DMS153 treated with DMSO at 0.1 percent for 48 hours (cell line): ENCODE measurements at regions not wholly inside any gene's neighbourhood (a gene's known extent, or its start where the extent isn't known, plus 50 kb on each side); places are given as distances from the start of the nearest gene placed in this dataset.
A peak's percentile ranks its signal among the peaks of the same experiment; 100 is the strongest.

ENCODE experiments used
- DNase-seq: peaks from one replicate; lab custom pipeline; 2025; ENCODE audit not compliant: unreplicated experiment; lab: John Stamatoyannopoulos, UW

GRCh38 chr20:40494248-40494647 lies 194.8 kb downstream of the MAFB start:
- DNase-seq = no peak

GRCh38 chr20:40493549-40493948 lies 195.5 kb downstream of the MAFB start:
- no peak for DNase-seq

GRCh38 chr20:40493071-40493470 lies 196.0 kb downstream of the MAFB start:
- peak; percentile 16 for DNase-seq

GRCh38 chr20:40491009-40491590 lies 197.9 kb downstream of the MAFB start:
- no peak for DNase-seq

GRCh38 chr20:40489886-40490285 lies 199.2 kb downstream of the MAFB start:
- no peak for DNase-seq

GRCh38 chr20:40488401-40488800 lies 200.6 kb downstream of the MAFB start:
- no peak for DNase-seq

GRCh38 chr20:40486297-40486696 lies 202.7 kb downstream of the MAFB start:
- no peak for DNase-seq

- DNase-seq = no peak
Observed at GRCh38 chr20:40481743-40482458, 207.1 kb downstream of the MAFB start.

GRCh38 chr20:40481337-40481736 lies 207.7 kb downstream of the MAFB start:
- DNase-seq = no peak

- no peak for DNase-seq
Observed at GRCh38 chr20:40477805-40478204, 211.2 kb downstream of the MAFB start.

GRCh38 chr20:40476461-40476860 lies 212.6 kb downstream of the MAFB start:
- DNase-seq = no peak

- no peak for DNase-seq
Observed at GRCh38 chr20:40472905-40473304, 216.1 kb downstream of the MAFB start.

- no peak for DNase-seq
Observed at GRCh38 chr20:40471261-40471629, 217.8 kb downstream of the MAFB start.

GRCh38 chr20:40470445-40471260 lies 218.4 kb downstream of the MAFB start:
- no peak for DNase-seq

- no peak for DNase-seq
Observed at GRCh38 chr20:40468759-40469158, 220.3 kb downstream of the MAFB start.

GRCh38 chr20:40467703-40468411 lies 221.2 kb downstream of the MAFB start:
- DNase-seq = no peak

GRCh38 chr20:40467067-40467466 lies 222.0 kb downstream of the MAFB start:
- no peak for DNase-seq

- no peak for DNase-seq
Observed at GRCh38 chr20:40464731-40465208, 224.3 kb downstream of the MAFB start.

- DNase-seq = no peak
Observed at GRCh38 chr20:40463171-40463570, 225.9 kb downstream of the MAFB start.

GRCh38 chr20:40462566-40462965 lies 226.5 kb downstream of the MAFB start:
- no peak for DNase-seq

GRCh38 chr20:40459299-40459698 lies 229.7 kb downstream of the MAFB start:
- DNase-seq = no peak
